Suprapubic skin (tissue), 4 donors: ENCODE measurements at regions not wholly inside any gene's neighbourhood (a gene's known extent, or its start where the extent isn't known, plus 50 kb on each side); places are given as distances from the start of the nearest gene placed in this dataset.

Source experiments
- CTCF ChIP-seq, 2 donors: fragments of 200-600 bp in 1 of 2; fragments of 450-650 bp in 1 of 2; sonication (generic) in 1 of 2; IDR thresholded peaks; one replicate each; pipeline ENCODE4 v1.5.1; 2016 to 2019; ENCODE audit warnings: antibody characterized with exemption in 2 of 2, mild to moderate bottlenecking in 1 of 2, moderate library complexity in 1 of 2
- POLR2A ChIP-seq, 2 donors: fragments of 450-650 bp; IDR thresholded peaks; one replicate each; pipeline ENCODE4 v1.6.1; 2017; ENCODE audit warnings: antibody characterized with exemption in 2 of 2, mild to moderate bottlenecking in 2 of 2, moderate library complexity in 2 of 2
- POLR2AphosphoS5 ChIP-seq, 3 donors: sonication (generic); formaldehyde crosslinking; IDR thresholded peaks; one replicate each; pipeline ENCODE4 v1.6.1; 2017; ENCODE audit warnings: antibody characterized with exemption in 3 of 3

- TF ChIP-seq POLR2A (IDR thresholded peaks at IDR 0.05) (no peak), CTCF (IDR thresholded peaks at IDR 0.05) (no peak), POLR2AphosphoS5 (IDR thresholded peaks at IDR 0.05) (no peak)
These were observed 1291.0 kb upstream of the SLC10A2 start for GRCh38 chr13:104357174-104357573.
